Left renal pelvis (tissue), 4 donors: ENCODE measurements at regions not wholly inside any gene's neighbourhood (a gene's known extent, or its start where the extent isn't known, plus 50 kb on each side); places are given as distances from the start of the nearest gene placed in this dataset.
"Not testable (repeated sequence)": the region's sequence is repeated elsewhere in the genome, so short reads cannot be mapped to it uniquely, and the experiment has no call there.

ENCODE experiments used
- DNase-seq, 4 donors: peaks; one replicate each; pipeline ENCODE4 v3.0.0-alpha.2; 2013; ENCODE audit warnings: low read depth in 4 of 4, low spot score in 3 of 4

- DNase-seq = no peak
Measured at GRCh38 chr6:169101981-169102380, 151.7 kb downstream of the THBS2 start.

- no peak for DNase-seq
Measured at GRCh38 chr6:169101036-169101805, 152.4 kb downstream of the THBS2 start.

GRCh38 chr6:169099411-169100202 lies 154.0 kb downstream of the THBS2 start:
- DNase-seq = no peak

- not testable (repeated sequence) for DNase-seq
Measured at GRCh38 chr6:169098651-169099050, 155.0 kb downstream of the THBS2 start.

- no peak for DNase-seq
Measured at GRCh38 chr6:169098116-169098515, 155.5 kb downstream of the THBS2 start.

GRCh38 chr6:169097381-169097959 lies 156.2 kb downstream of the THBS2 start:
- no peak for DNase-seq

GRCh38 chr6:169096388-169096787 lies 157.3 kb downstream of the THBS2 start:
- DNase-seq = no peak

- DNase-seq = no peak
Measured at GRCh38 chr6:169095153-169095552, 158.5 kb downstream of the THBS2 start.

- no peak for DNase-seq
Measured at GRCh38 chr6:169094552-169094950, 159.1 kb downstream of the THBS2 start.

GRCh38 chr6:169093770-169094551 lies 159.7 kb downstream of the THBS2 start:
- DNase-seq = no peak

GRCh38 chr6:169093066-169093723 lies 160.5 kb downstream of the THBS2 start:
- no peak for DNase-seq

- DNase-seq = no peak
Measured at GRCh38 chr6:169092375-169092774, 161.3 kb downstream of the THBS2 start.

- DNase-seq = not testable (repeated sequence)
Measured at GRCh38 chr6:169090514-169091127, 163.0 kb downstream of the THBS2 start.

- DNase-seq = no peak
Measured at GRCh38 chr6:169088762-169089161, 164.9 kb downstream of the THBS2 start.

GRCh38 chr6:169087443-169088041 lies 166.1 kb downstream of the THBS2 start:
- no peak for DNase-seq

- DNase-seq = not testable (repeated sequence)
Measured at GRCh38 chr6:169086616-169087015, 167.0 kb downstream of the THBS2 start.

GRCh38 chr6:169086020-169086419 lies 167.6 kb downstream of the THBS2 start:
- no peak for DNase-seq

- DNase-seq = no peak
Measured at GRCh38 chr6:169085466-169085865, 168.2 kb downstream of the THBS2 start.

- DNase-seq = not testable (repeated sequence)
Measured at GRCh38 chr6:169084557-169084956, 169.1 kb downstream of the THBS2 start.
